ENCODE measurements at regions not wholly inside any gene's neighbourhood (a gene's known extent, or its start where the extent isn't known, plus 50 kb on each side); places are given as distances from the start of the nearest gene placed in this dataset.
A peak's percentile ranks its signal among the peaks of the same experiment; 100 is the strongest.

DNA sequence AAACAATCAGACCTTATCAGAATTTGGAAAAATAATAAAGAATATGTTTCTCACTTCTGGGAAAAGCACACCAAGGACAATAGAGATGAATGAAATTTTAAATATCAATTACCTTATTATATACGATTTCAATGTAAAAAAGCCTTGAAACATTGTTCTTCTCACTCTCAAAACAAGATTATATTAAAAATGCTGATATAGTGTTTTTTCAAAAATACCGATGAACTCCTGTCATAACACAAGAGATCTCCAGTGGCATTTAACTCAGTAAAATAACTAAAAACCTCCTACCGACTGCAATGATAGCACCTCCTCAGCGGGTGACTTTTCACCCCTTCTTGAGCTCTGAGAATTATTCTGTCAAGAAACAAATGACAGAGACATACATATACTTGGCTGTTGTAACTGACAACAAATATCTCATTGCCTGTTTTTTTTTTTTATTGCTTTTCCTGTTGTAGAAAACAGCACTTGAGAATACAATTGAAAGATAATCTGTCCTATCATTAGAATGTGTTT lies 1237.3 kb downstream of the C4orf33 start:
- H4K20me1 ChIP-seq (ENCODE audit: insufficient read depth): no peaks in the 10 kb centered on the region
- no peaks in the 10 kb centered on the region for H3K9me2 ChIP-seq (ENCODE audit: insufficient read depth, low read length)
- H3K79me2 ChIP-seq (replicated peaks; ENCODE audit: insufficient read depth, low read length): no peaks in the 10 kb centered on the region
- H3K4me2 ChIP-seq (ENCODE audit: low read length): no peak overlapping the region
- H3K36me3 ChIP-seq (ENCODE audit: insufficient read depth, low read length): no peaks in the 10 kb centered on the region
- no peaks in the 10 kb centered on the region for H3K27me3 ChIP-seq (ENCODE audit: insufficient read depth, low read depth, low read length)
- TF ChIP-seq POLR2AphosphoS5 (IDR thresholded peaks at IDR 0.05) (peak; percentile 72), SMC3 (conservative IDR thresholded peaks at IDR 0.05; ENCODE audit: poor library complexity) (no peak), TAF1 (IDR thresholded peaks at IDR 0.05; ENCODE audit: low read depth) (no peak), EP300 (conservative IDR thresholded peaks at IDR 0.05; ENCODE audit: poor library complexity, severe bottlenecking) (peak; percentile 93), MXI1 (conservative IDR thresholded peaks at IDR 0.05; ENCODE audit: poor library complexity, severe bottlenecking) (no peak), EZH2 (IDR thresholded peaks at IDR 0.05; ENCODE audit: borderline replicate concordance, insufficient read depth, low read length, poor library complexity, severe bottlenecking) (no peak), RAD21 (conservative IDR thresholded peaks at IDR 0.05) (no peak)
- TF ChIP-seq, protein P1, sequence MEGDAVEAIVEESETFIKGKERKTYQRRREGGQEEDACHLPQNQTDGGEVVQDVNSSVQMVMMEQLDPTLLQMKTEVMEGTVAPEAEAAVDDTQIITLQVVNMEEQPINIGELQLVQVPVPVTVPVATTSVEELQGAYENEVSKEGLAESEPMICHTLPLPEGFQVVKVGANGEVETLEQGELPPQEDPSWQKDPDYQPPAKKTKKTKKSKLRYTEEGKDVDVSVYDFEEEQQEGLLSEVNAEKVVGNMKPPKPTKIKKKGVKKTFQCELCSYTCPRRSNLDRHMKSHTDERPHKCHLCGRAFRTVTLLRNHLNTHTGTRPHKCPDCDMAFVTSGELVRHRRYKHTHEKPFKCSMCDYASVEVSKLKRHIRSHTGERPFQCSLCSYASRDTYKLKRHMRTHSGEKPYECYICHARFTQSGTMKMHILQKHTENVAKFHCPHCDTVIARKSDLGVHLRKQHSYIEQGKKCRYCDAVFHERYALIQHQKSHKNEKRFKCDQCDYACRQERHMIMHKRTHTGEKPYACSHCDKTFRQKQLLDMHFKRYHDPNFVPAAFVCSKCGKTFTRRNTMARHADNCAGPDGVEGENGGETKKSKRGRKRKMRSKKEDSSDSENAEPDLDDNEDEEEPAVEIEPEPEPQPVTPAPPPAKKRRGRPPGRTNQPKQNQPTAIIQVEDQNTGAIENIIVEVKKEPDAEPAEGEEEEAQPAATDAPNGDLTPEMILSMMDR (IDR thresholded peaks at IDR 0.05; ENCODE audit: poor library complexity, severe bottlenecking): no peak
- TF ChIP-seq, protein P2, sequence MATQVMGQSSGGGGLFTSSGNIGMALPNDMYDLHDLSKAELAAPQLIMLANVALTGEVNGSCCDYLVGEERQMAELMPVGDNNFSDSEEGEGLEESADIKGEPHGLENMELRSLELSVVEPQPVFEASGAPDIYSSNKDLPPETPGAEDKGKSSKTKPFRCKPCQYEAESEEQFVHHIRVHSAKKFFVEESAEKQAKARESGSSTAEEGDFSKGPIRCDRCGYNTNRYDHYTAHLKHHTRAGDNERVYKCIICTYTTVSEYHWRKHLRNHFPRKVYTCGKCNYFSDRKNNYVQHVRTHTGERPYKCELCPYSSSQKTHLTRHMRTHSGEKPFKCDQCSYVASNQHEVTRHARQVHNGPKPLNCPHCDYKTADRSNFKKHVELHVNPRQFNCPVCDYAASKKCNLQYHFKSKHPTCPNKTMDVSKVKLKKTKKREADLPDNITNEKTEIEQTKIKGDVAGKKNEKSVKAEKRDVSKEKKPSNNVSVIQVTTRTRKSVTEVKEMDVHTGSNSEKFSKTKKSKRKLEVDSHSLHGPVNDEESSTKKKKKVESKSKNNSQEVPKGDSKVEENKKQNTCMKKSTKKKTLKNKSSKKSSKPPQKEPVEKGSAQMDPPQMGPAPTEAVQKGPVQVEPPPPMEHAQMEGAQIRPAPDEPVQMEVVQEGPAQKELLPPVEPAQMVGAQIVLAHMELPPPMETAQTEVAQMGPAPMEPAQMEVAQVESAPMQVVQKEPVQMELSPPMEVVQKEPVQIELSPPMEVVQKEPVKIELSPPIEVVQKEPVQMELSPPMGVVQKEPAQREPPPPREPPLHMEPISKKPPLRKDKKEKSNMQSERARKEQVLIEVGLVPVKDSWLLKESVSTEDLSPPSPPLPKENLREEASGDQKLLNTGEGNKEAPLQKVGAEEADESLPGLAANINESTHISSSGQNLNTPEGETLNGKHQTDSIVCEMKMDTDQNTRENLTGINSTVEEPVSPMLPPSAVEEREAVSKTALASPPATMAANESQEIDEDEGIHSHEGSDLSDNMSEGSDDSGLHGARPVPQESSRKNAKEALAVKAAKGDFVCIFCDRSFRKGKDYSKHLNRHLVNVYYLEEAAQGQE (IDR thresholded peaks at IDR 0.05; ENCODE audit: borderline replicate concordance): peak; percentile 18
- H3F3A ChIP-seq (ENCODE audit: insufficient read depth, low read length, poor library complexity, severe bottlenecking): no peaks in the 10 kb centered on the region
- H3K9ac ChIP-seq (ENCODE audit: low read length): no peak overlapping the region
- no peaks in the 10 kb centered on the region for H3K9me3 ChIP-seq (ENCODE audit: low read length)
- no peak overlapping the region for H3K4me3 ChIP-seq (ENCODE audit: low read length)
- H2AFZ ChIP-seq (ENCODE audit: low read depth, low read length): no peak overlapping the region
- H3K27ac ChIP-seq (ENCODE audit: low read length): no peak overlapping the region

- Histone ChIP-seq H3F3A (ENCODE audit: insufficient read depth, low read length, poor library complexity, severe bottlenecking) (no peaks in the 10 kb centered on the region), H3K79me2 (replicated peaks; ENCODE audit: insufficient read depth, low read length) (no peaks in the 10 kb centered on the region), H3K9me3 (ENCODE audit: low read length) (no peaks in the 10 kb centered on the region), H3K9me2 (ENCODE audit: insufficient read depth, low read length) (no peaks in the 10 kb centered on the region), H3K27ac (ENCODE audit: low read length) (no peak overlapping the region), H4K20me1 (ENCODE audit: insufficient read depth) (no peaks in the 10 kb centered on the region), H3K4me3 (ENCODE audit: low read length) (no peak overlapping the region), H3K9ac (ENCODE audit: low read length) (no peak overlapping the region), H2AFZ (ENCODE audit: low read depth, low read length) (no peak overlapping the region), H3K27me3 (ENCODE audit: insufficient read depth, low read depth, low read length) (no peaks in the 10 kb centered on the region), H3K4me2 (ENCODE audit: low read length) (no peak overlapping the region), H3K36me3 (ENCODE audit: insufficient read depth, low read length) (no peaks in the 10 kb centered on the region)
- TF ChIP-seq MXI1 (conservative IDR thresholded peaks at IDR 0.05; ENCODE audit: poor library complexity, severe bottlenecking): no peak
- TF ChIP-seq EZH2 (IDR thresholded peaks at IDR 0.05; ENCODE audit: borderline replicate concordance, insufficient read depth, low read length, poor library complexity, severe bottlenecking): no peak
- TF ChIP-seq, protein P2 (IDR thresholded peaks at IDR 0.05; ENCODE audit: borderline replicate concordance): no peak
- TF ChIP-seq, protein P1 (IDR thresholded peaks at IDR 0.05; ENCODE audit: poor library complexity, severe bottlenecking): no peak
- no peak for TF ChIP-seq POLR2AphosphoS5 (IDR thresholded peaks at IDR 0.05)
Observed at GRCh38 chr4:130335417-130336194, 1239.7 kb downstream of the C4orf33 start.

Measured in neural cell (in vitro differentiated cells).